ENCODE measurements at regions not wholly inside any gene's neighbourhood (a gene's known extent, or its start where the extent isn't known, plus 50 kb on each side); places are given as distances from the start of the nearest gene placed in this dataset.

GRCh38 chr4:27844376-27844775, 983.7 kb downstream of the STIM2 start:
- no peak for DNase-seq (ENCODE audit: low spot score)

DNA sequence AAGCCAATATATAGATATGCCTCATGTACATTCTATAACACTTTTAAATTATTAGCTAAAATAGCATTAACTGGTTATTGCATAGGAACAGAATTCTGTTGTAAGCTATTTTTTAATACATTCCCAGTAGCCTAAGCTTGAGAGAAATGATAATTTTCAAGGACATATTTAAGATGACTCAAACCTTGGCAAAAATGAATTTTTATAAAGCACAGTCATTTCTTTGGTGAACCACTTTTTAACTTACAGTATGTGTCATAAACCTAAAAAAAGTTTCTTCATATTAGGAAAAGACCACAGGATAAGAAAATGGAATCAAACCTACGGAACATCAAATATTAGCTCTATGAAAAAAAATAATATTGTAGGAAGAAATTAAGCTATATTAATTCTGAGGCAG, 986.3 kb downstream of the STIM2 start:
- DNase-seq (ENCODE audit: low spot score) = no peak

DNA sequence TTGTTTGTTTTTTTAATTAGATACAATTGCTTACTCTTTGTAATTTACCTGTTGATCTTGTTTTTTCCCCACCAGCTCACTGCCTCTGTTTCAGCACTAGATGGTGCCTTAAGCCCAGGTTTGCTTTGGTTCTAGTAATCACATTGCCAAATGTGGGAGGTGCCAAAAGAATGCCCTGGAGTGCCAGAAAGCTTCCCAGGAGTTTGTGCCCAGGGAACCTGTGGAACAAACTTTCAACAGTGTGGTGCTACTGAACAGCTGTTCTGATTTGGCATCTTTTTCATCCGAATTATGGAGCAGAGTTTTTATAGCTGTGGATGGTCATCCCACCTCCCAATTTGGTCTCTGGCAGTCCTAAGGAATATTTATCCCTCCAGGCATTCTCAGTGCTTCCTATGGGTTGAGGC, 1000.7 kb downstream of the STIM2 start:
- DNase-seq (ENCODE audit: low spot score) = peak; percentile 40

DNA sequence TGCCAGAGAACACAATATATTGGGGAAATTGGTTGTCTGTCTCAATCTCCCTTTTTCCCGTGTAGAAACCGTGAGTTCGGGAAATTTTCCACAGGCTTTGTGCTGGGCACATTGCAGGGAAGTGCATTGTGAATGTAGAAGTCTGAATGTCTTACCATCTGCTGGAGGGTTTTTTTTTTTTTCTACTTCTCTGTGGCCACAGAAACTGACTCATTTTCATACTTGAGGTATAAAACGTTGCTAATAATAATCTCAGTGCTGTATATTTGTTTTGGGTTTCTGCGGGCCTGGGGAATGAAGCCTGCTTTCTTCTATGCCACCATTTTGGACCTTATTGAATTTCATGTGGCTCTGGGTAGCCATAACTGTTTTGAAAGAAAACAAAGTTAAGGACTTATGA, 1001.2 kb downstream of the STIM2 start:
- DNase-seq (ENCODE audit: low spot score) = no peak

DNA sequence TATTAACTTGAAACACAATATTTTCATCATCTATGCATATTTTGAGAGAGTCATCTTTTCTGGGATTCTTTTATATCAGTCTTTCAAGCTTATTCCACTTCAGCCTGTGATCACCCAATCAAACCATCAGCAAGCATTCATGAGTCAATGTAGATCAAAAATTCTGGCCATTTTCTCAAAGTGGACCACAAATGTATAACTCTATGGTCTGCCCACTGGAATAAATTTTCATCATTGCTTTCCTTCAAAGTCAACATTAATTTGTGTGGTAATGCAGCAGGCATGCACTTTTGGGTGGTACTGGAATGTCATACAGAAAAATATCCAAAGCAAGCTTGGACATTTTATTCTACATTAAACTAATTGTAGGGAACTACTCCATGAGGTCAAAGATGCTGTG, 1013.0 kb downstream of the STIM2 start:
- no peak for DNase-seq (ENCODE audit: low spot score)

DNA sequence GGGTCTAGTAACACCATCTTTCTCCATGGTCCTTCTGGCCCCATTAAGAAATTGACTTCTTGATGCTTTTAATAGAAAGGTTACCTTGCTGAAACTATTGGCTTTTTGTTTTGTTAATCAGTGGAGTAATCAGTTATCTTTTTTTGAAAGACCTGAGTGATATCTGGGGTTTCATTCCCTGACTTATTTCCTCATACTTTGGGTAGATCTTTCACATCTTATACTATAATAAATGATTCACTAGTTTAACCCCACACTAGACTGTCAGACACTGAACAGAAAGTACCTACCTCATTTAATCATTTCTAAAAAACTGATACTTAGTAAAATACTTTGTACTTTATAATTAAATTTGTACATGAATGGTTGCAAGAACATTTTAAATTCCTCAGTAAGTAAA, 1021.1 kb downstream of the STIM2 start:
- no peak for DNase-seq (ENCODE audit: low spot score)

DNA sequence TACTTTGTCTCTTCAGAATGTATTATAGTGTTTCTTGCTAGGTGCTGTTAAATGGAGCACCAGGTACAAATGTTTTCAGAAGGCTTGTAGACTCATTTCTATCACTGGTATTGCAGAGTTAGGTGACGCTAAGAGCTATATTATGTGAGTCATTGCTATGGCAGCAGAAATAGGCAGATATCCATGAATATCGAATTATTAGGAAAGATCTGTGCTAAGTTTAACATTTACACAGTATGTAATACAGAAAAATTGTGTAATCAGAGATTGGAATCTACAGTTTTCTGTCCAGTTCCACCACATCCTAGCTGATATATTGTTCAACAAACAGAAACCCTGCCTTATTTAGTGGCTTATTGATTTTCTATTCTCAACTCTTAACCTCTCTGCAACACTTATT, 1025.5 kb downstream of the STIM2 start:
- DNase-seq (ENCODE audit: low spot score) = no peak

GRCh38 chr4:27887646-27888045, 1027.0 kb downstream of the STIM2 start:
- no peak for DNase-seq (ENCODE audit: low spot score)

GRCh38 chr4:27888505-27888904, 1027.9 kb downstream of the STIM2 start:
- DNase-seq (ENCODE audit: low spot score) = no peak

DNA sequence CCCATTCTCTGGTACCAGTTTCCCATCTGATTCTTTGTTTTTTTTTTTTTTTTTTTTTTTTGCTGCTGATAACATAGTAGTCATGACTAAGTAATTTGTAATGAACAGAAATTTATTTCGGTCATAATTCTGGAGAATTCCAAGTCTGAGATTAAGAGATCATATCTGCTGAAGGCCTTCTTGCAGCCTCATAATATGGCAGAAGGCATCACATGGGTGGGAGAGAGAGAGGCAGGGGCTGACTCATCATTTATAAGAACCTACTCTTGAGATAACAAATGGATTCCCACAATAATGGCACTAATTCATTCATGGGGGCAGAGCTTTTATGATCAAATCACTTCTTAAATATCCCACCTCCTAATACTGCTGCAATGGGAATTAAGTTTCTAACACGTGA, 1034.3 kb downstream of the STIM2 start:
- DNase-seq (ENCODE audit: low spot score) = no peak

DNA sequence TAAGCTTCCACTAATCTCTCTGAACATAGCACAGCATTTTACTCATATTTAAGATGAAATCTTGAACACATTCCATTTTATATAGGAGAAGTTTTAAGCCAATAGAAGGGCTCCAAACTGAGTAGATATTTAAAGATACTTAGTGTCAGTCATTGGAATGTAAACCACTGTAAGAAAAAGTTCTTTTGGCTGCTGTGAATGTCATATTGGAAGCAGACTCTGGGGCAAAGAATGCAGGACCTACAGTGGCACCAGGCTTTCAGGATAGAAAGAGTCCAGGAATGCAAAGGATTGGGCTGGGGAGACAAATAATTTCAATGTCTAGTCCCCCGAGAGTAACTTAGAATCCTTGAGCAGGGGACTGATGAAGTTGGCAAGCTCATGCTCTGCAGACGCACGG, 1047.7 kb downstream of the STIM2 start:
- DNase-seq (ENCODE audit: low spot score) = no peak

GRCh38 chr4:27910227-27910626, 1049.6 kb downstream of the STIM2 start:
- no peak for DNase-seq (ENCODE audit: low spot score)

GRCh38 chr4:27911047-27911446, 1050.4 kb downstream of the STIM2 start:
- no peak for DNase-seq (ENCODE audit: low spot score)

GRCh38 chr4:27913738-27914137, 1053.1 kb downstream of the STIM2 start:
- DNase-seq (ENCODE audit: low spot score) = no peak

- no peak for DNase-seq (ENCODE audit: low spot score)
Measured at GRCh38 chr4:27915822-27916221, 1055.2 kb downstream of the STIM2 start.

GRCh38 chr4:27916452-27917184, 1056.0 kb downstream of the STIM2 start:
- peak; percentile 14 for DNase-seq (ENCODE audit: low spot score)

GRCh38 chr4:27917381-27917780, 1056.7 kb downstream of the STIM2 start:
- DNase-seq (ENCODE audit: low spot score) = peak; percentile 31

- no peak for DNase-seq (ENCODE audit: low spot score)
Measured at GRCh38 chr4:27921231-27921630, 1060.6 kb downstream of the STIM2 start.

- no peak for DNase-seq (ENCODE audit: low spot score)
Measured at GRCh38 chr4:27928761-27929540, 1068.3 kb downstream of the STIM2 start.

DNA sequence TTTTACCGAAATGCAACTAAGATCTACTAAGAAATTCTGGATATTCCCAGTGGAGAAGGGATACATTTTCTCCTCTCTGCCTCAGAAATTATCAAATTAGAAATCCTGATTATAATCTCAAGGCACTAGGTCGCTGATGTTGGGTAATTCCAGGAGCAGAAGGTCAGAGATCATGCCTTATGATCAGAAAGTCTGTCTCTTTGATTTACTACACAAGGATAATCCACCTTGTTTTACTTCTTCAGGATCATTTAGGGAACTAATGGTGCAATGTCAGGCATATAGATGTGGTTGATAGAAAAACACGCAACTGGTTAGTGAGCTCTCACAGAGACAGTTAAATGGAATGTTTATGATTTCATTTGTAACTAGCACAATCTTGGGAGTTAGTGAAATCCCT, 1069.7 kb downstream of the STIM2 start:
- DNase-seq (ENCODE audit: low spot score) = no peak

DNA sequence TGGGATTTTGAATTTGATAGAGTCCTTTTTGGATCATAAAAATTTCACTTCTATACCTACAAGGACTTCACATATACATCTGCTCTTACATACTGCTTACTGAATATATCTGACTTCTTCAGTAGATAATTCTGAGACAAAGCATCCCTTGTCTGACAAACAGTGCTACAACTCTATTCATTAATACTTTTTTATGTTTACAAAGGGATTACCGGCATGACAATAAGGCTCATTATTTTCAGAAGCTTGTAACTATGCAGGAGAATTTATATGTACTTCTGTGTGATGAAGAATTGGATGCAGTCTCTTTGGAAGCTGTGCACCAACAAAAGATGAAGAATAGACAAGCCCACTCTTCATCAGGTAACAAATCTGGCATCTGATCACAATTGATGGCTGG, 1070.3 kb downstream of the STIM2 start:
- no peak for DNase-seq (ENCODE audit: low spot score)

- DNase-seq (ENCODE audit: low spot score) = no peak
Measured at GRCh38 chr4:27931584-27931983, 1070.9 kb downstream of the STIM2 start.

DNA sequence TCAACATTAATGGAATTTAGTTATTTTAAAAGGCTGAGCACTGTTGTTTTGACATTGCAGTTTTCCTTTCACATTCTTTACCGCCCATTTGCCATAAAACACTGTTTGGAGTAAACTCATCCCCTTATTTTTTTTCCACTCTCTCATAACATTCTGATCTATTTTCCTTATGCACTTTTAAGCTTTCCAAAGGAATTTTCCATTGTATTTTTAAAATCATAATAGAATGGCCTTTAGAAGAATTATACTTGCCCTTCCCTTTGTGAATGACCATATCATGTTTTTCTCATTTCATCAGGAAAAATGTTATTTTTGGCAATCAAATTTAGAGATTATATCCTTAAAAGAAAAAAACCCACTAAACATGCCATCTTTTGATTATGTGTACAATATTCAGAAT, 1074.2 kb downstream of the STIM2 start:
- no peak for DNase-seq (ENCODE audit: low spot score)

GRCh38 chr4:27946799-27947198, 1086.2 kb downstream of the STIM2 start:
- DNase-seq (ENCODE audit: low spot score) = no peak

Measured in Ammon's horn (tissue), 1 donor.